ENCODE measurements at regions not wholly inside any gene's neighbourhood (a gene's known extent, or its start where the extent isn't known, plus 50 kb on each side); places are given as distances from the start of the nearest gene placed in this dataset.

DNA sequence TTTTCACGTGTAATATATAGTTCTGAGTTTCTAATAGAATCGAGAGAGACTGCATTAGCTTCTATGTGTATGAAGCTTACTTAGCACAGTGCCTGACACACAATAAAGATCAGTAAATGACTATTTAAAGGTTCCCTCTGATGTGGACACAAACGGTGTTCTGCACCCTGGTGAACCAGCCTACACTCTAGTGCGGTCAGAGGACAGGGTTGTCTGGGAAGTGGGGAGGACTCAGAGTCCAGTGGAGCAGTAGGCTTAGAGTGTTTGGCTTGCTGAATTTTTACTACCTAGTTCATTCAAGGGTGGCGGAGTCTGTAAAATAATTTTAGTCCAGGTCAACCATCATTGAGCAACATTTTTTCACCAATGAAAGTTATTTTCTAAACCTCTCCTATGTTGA, 77.8 kb downstream of the DIPK2A start:
- Histone ChIP-seq H3K36me3 (ENCODE audit: control insufficient read depth in 1 of 2, insufficient read depth in 2 of 2, low read depth in 1 of 2, low read length in 2 of 2) (no peaks in the 10 kb centered on the region), H2BK12ac (ENCODE audit: low read length in 2 of 2) (no peak overlapping the region), H2BK5ac (ENCODE audit: low read depth, low read length, poor library complexity, severe bottlenecking) (no peak overlapping the region), H3K9ac (ENCODE audit: low read length) (no peak overlapping the region), H3K27ac (ENCODE audit: low read length, poor library complexity, severe bottlenecking) (no peak overlapping the region), H4K8ac (ENCODE audit: low read length) (no peak overlapping the region), H3K9me3 (ENCODE audit: control insufficient read depth, low read length) (no peaks in the 10 kb centered on the region), H3K4me3 (ENCODE audit: insufficient read depth in 1 of 2, low read depth in 1 of 2, low read length in 2 of 2) (no peak overlapping the region), H2AK5ac (ENCODE audit: low read length, severe bottlenecking) (no peak overlapping the region), H3K18ac (ENCODE audit: low read depth in 1 of 2, low read length in 2 of 2) (no peak overlapping the region), H2AFZ (ENCODE audit: low read depth, low read length) (no peak overlapping the region), H3K14ac (ENCODE audit: low read length in 2 of 2) (no peak overlapping the region), H2BK15ac (ENCODE audit: low read depth, poor library complexity, severe bottlenecking) (no peak overlapping the region), H3K79me1 (replicated peaks; ENCODE audit: low read length, poor library complexity, severe bottlenecking) (no peaks in the 10 kb centered on the region), H3K4ac (ENCODE audit: low read depth in 1 of 2, low read length in 2 of 2) (no peak overlapping the region), H3K4me1 (ENCODE audit: control insufficient read depth, insufficient read depth, low read depth, low read length) (no peaks in the 10 kb centered on the region), H2BK120ac (ENCODE audit: low read depth, low read length) (no peak overlapping the region), H4K91ac (ENCODE audit: low read length) (no peak overlapping the region), H3K4me2 (ENCODE audit: low read length, poor library complexity, severe bottlenecking) (no peak overlapping the region), H3K27me3 (ENCODE audit: control insufficient read depth in 1 of 2, insufficient read depth in 1 of 2, low read length in 2 of 2) (no peaks in the 10 kb centered on the region), H3K23ac (ENCODE audit: low read length in 2 of 2) (no peak overlapping the region)
- 95% methylated on average over 3 of the region's 5 CpGs for WGBS
- no peak for DNase-seq

DNA sequence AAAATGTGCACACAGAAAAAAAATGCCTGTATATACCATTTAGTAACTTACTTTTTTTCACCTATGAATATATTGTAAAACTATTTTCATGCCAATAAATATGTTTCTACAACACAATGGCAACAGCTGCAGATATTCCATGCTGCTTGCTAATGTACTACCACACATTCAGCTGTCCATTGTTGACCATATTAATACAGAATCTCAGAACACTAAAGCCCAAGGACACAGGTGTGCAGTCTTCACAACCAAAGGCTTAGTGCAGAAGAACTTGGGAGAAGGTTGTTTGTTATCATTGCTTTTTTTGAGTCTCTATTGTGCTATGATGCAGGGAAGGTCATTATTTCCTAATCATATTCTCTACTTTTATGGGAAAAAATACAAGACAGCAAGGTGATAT, 79.6 kb downstream of the DIPK2A start:
- no peak for DNase-seq
- H3K18ac ChIP-seq (ENCODE audit: low read depth in 1 of 2, low read length in 2 of 2) = no peak overlapping the region
- no peaks in the 10 kb centered on the region for H3K4me1 ChIP-seq (ENCODE audit: control insufficient read depth, insufficient read depth, low read depth, low read length)
- H3K4me3 ChIP-seq (ENCODE audit: insufficient read depth in 1 of 2, low read depth in 1 of 2, low read length in 2 of 2) = no peak overlapping the region
- no peak overlapping the region for H3K9ac ChIP-seq (ENCODE audit: low read length)
- no peak overlapping the region for H3K14ac ChIP-seq (ENCODE audit: low read length in 2 of 2)
- H2BK5ac ChIP-seq (ENCODE audit: low read depth, low read length, poor library complexity, severe bottlenecking) = no peak overlapping the region
- H3K23ac ChIP-seq (ENCODE audit: low read length in 2 of 2) = no peak overlapping the region
- H4K91ac ChIP-seq (ENCODE audit: low read length) = no peak overlapping the region
- no peak overlapping the region for H4K8ac ChIP-seq (ENCODE audit: low read length)
- H3K9me3 ChIP-seq (ENCODE audit: control insufficient read depth, low read length) = no peaks in the 10 kb centered on the region
- no peaks in the 10 kb centered on the region for H3K79me1 ChIP-seq (replicated peaks; ENCODE audit: low read length, poor library complexity, severe bottlenecking)
- no peak overlapping the region for H2BK12ac ChIP-seq (ENCODE audit: low read length in 2 of 2)
- H3K4ac ChIP-seq (ENCODE audit: low read depth in 1 of 2, low read length in 2 of 2) = no peak overlapping the region
- no peak overlapping the region for H2AFZ ChIP-seq (ENCODE audit: low read depth, low read length)
- H2AK5ac ChIP-seq (ENCODE audit: low read length, severe bottlenecking) = no peak overlapping the region
- no peak overlapping the region for H3K27ac ChIP-seq (ENCODE audit: low read length, poor library complexity, severe bottlenecking)
- no peaks in the 10 kb centered on the region for H3K27me3 ChIP-seq (ENCODE audit: control insufficient read depth in 1 of 2, insufficient read depth in 1 of 2, low read length in 2 of 2)
- no peak overlapping the region for H2BK15ac ChIP-seq (ENCODE audit: low read depth, poor library complexity, severe bottlenecking)
- H3K36me3 ChIP-seq (ENCODE audit: control insufficient read depth in 1 of 2, insufficient read depth in 2 of 2, low read depth in 1 of 2, low read length in 2 of 2) = no peaks in the 10 kb centered on the region
- H2BK120ac ChIP-seq (ENCODE audit: low read depth, low read length) = no peak overlapping the region
- no peak overlapping the region for H3K4me2 ChIP-seq (ENCODE audit: low read length, poor library complexity, severe bottlenecking)

DNA sequence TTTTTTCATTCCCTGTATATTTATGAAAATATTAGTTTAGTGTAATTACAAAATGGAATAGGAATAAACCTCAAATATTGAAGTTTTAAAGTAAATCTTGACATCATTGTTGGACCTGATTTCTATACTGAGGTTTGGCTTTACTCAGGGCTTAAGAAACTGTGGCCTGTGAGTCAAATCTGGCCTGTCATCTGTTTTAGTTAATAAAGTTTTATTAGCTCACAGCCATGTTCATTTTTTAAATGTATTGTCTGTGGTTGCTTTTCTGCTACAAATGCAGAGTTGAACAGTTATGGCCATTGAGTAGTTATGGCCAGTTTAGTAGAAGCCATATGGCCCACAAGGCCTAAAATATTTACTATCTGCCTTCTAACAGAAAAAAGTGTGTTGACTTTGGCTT, 80.7 kb downstream of the DIPK2A start:
- Histone ChIP-seq H3K4me3 (ENCODE audit: insufficient read depth in 1 of 2, low read depth in 1 of 2, low read length in 2 of 2) (no peak overlapping the region), H3K18ac (ENCODE audit: low read depth in 1 of 2, low read length in 2 of 2) (no peak overlapping the region), H3K14ac (ENCODE audit: low read length in 2 of 2) (no peak overlapping the region), H2BK120ac (ENCODE audit: low read depth, low read length) (no peak overlapping the region), H3K4me1 (ENCODE audit: control insufficient read depth, insufficient read depth, low read depth, low read length) (no peaks in the 10 kb centered on the region), H2BK12ac (ENCODE audit: low read length in 2 of 2) (no peak overlapping the region), H2BK15ac (ENCODE audit: low read depth, poor library complexity, severe bottlenecking) (no peak overlapping the region), H3K4me2 (ENCODE audit: low read length, poor library complexity, severe bottlenecking) (no peak overlapping the region), H3K9me3 (ENCODE audit: control insufficient read depth, low read length) (no peaks in the 10 kb centered on the region), H4K8ac (ENCODE audit: low read length) (no peak overlapping the region), H3K27me3 (ENCODE audit: control insufficient read depth in 1 of 2, insufficient read depth in 1 of 2, low read length in 2 of 2) (no peaks in the 10 kb centered on the region), H3K23ac (ENCODE audit: low read length in 2 of 2) (no peak overlapping the region), H2BK5ac (ENCODE audit: low read depth, low read length, poor library complexity, severe bottlenecking) (no peak overlapping the region), H2AK5ac (ENCODE audit: low read length, severe bottlenecking) (no peak overlapping the region), H3K79me1 (replicated peaks; ENCODE audit: low read length, poor library complexity, severe bottlenecking) (no peaks in the 10 kb centered on the region), H3K4ac (ENCODE audit: low read depth in 1 of 2, low read length in 2 of 2) (no peak overlapping the region), H3K9ac (ENCODE audit: low read length) (no peak overlapping the region), H4K91ac (ENCODE audit: low read length) (no peak overlapping the region), H2AFZ (ENCODE audit: low read depth, low read length) (no peak overlapping the region), H3K27ac (ENCODE audit: low read length, poor library complexity, severe bottlenecking) (no peak overlapping the region), H3K36me3 (ENCODE audit: control insufficient read depth in 1 of 2, insufficient read depth in 2 of 2, low read depth in 1 of 2, low read length in 2 of 2) (no peaks in the 10 kb centered on the region)
- DNase-seq = no peak

DNA sequence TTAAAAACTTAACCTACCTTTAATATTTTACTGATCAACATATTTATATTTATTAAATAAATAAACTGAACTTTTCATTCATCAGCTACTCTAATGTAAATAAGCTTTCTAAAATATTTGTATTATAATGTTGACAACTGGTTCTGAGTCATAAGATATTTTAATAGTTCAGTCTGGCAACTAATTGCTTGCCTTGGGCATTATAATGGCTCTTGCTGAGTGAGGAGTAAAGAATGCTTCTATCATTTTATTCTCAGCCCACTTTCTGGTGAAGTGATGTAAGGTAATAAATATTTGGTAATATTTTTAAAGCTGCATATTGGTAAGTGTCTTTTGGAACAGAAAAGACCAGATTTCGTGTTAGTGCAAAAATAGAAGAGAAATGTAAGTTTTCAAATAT, 81.5 kb downstream of the DIPK2A start:
- Histone ChIP-seq H3K4me2 (ENCODE audit: low read length, poor library complexity, severe bottlenecking) (no peak overlapping the region), H3K18ac (ENCODE audit: low read depth in 1 of 2, low read length in 2 of 2) (no peak overlapping the region), H3K27me3 (ENCODE audit: control insufficient read depth in 1 of 2, insufficient read depth in 1 of 2, low read length in 2 of 2) (no peaks in the 10 kb centered on the region), H2BK12ac (ENCODE audit: low read length in 2 of 2) (no peak overlapping the region), H3K27ac (ENCODE audit: low read length, poor library complexity, severe bottlenecking) (no peak overlapping the region), H3K36me3 (ENCODE audit: control insufficient read depth in 1 of 2, insufficient read depth in 2 of 2, low read depth in 1 of 2, low read length in 2 of 2) (no peaks in the 10 kb centered on the region), H2AFZ (ENCODE audit: low read depth, low read length) (no peak overlapping the region), H3K4ac (ENCODE audit: low read depth in 1 of 2, low read length in 2 of 2) (no peak overlapping the region), H3K23ac (ENCODE audit: low read length in 2 of 2) (no peak overlapping the region), H2BK120ac (ENCODE audit: low read depth, low read length) (no peak overlapping the region), H4K91ac (ENCODE audit: low read length) (no peak overlapping the region), H2BK15ac (ENCODE audit: low read depth, poor library complexity, severe bottlenecking) (no peak overlapping the region), H2AK5ac (ENCODE audit: low read length, severe bottlenecking) (no peak overlapping the region), H3K9ac (ENCODE audit: low read length) (no peak overlapping the region), H3K79me1 (replicated peaks; ENCODE audit: low read length, poor library complexity, severe bottlenecking) (no peaks in the 10 kb centered on the region), H2BK5ac (ENCODE audit: low read depth, low read length, poor library complexity, severe bottlenecking) (no peak overlapping the region), H4K8ac (ENCODE audit: low read length) (no peak overlapping the region), H3K4me3 (ENCODE audit: insufficient read depth in 1 of 2, low read depth in 1 of 2, low read length in 2 of 2) (no peak overlapping the region), H3K4me1 (ENCODE audit: control insufficient read depth, insufficient read depth, low read depth, low read length) (no peaks in the 10 kb centered on the region), H3K9me3 (ENCODE audit: control insufficient read depth, low read length) (no peaks in the 10 kb centered on the region), H3K14ac (ENCODE audit: low read length in 2 of 2) (no peak overlapping the region)
- WGBS = no CpG with 5 or more reads among the region's 1 CpG
- no peak for DNase-seq
